Testis (tissue), 2 donors: ENCODE measurements at regions not wholly inside any gene's neighbourhood (a gene's known extent, or its start where the extent isn't known, plus 50 kb on each side); places are given as distances from the start of the nearest gene placed in this dataset.

Experiments
- DNase-seq: peaks from one replicate; pipeline ENCODE4 v3.0.0-alpha.2; 2019
- H3K27ac ChIP-seq, 2 donors: fragments of 200-600 bp; sonication (generic); one replicate each; pipeline ENCODE4 v1.5.1; 2019
- H3K27me3 ChIP-seq: fragments of 200-600 bp; sonication (generic); one replicate; pipeline ENCODE4 v1.5.1; 2019
- H3K36me3 ChIP-seq: fragments of 200-600 bp; sonication (generic); one replicate; pipeline ENCODE4 v1.5.1; 2017; ENCODE audit warnings: low read depth; ENCODE audit errors: missing control alignments
- H3K4me1 ChIP-seq: fragments of 200-600 bp; sonication (generic); one replicate; pipeline ENCODE4 v1.5.1; 2019
- H3K4me3 ChIP-seq, 2 donors: fragments of 200-600 bp; sonication (generic); one replicate each; pipeline ENCODE4 v1.5.1; 2017 to 2019
- H3K9me3 ChIP-seq: fragments of 200-600 bp; sonication (generic); one replicate; pipeline ENCODE4 v1.5.1; 2017
- CTCF ChIP-seq, 3 experiments: fragments of 450-650 bp in 2 of 3; fragments of 200-600 bp in 1 of 3; sonication (generic) in 1 of 3; IDR thresholded peaks; one replicate each; pipeline ENCODE4 v1.5.1; 2016 to 2019; ENCODE audit warnings: antibody characterized with exemption in 3 of 3, mild to moderate bottlenecking in 2 of 3, moderate library complexity in 1 of 3
- POLR2A ChIP-seq: fragments of 450-650 bp; IDR thresholded peaks from one replicate; pipeline ENCODE4 v1.6.1; 2017; ENCODE audit warnings: antibody characterized with exemption, mild to moderate bottlenecking, moderate library complexity
- WGBS, 2 donors: methylation state at CpG; one replicate each; pipeline ENCODE4 v1.1.5; 2018; 5-methylcytosine and 5-hydroxymethylcytosine counted together
- intact Hi-C: fragments of 100-400 bp; cut with DNase I; formaldehyde crosslinking; loops from one replicate; pipeline ENCODE4 v1.15.1; 2023; ENCODE audit warnings: low total_unique reads

GRCh38 chr6:87772597-87773530 is 70.8 kb upstream of the AKIRIN2 start:
- Histone ChIP-seq H3K27me3 (no peaks in the 10 kb centered on the region), H3K27ac (peak overlapping the region in 1 of 2 donors; percentile 8), H3K36me3 (no peaks in the 10 kb centered on the region), H3K4me1 (peaks cover 15% of the 10 kb centered on the region), H3K9me3 (no peaks in the 10 kb centered on the region), H3K4me3 (no peak overlapping the region)
- WGBS, 2 donors, result 55 to 65% methylated on average over 6 of the region's 6 CpGs
- DNase-seq, result no peak
- TF ChIP-seq POLR2A (no peak), CTCF (IDR thresholded peaks at IDR 0.05) (no peak)
- intact Hi-C loops, result no loop called here

GRCh38 chr6:87767478-87767877 is 65.4 kb upstream of the AKIRIN2 start:
- Histone ChIP-seq H3K27me3 (no peaks in the 10 kb centered on the region), H3K36me3 (no peaks in the 10 kb centered on the region), H3K27ac (no peak overlapping the region), H3K4me3 (no peak overlapping the region), H3K9me3 (no peaks in the 10 kb centered on the region), H3K4me1 (peaks cover 3% of the 10 kb centered on the region)
- no peak for TF ChIP-seq POLR2A
- TF ChIP-seq CTCF (IDR thresholded peaks at IDR 0.05), result no peak
- 93 to 94% methylated on average over 10 of the region's 10 CpGs for WGBS, 2 donors
- intact Hi-C loops, result no loop called here
- no peak for DNase-seq

DNA sequence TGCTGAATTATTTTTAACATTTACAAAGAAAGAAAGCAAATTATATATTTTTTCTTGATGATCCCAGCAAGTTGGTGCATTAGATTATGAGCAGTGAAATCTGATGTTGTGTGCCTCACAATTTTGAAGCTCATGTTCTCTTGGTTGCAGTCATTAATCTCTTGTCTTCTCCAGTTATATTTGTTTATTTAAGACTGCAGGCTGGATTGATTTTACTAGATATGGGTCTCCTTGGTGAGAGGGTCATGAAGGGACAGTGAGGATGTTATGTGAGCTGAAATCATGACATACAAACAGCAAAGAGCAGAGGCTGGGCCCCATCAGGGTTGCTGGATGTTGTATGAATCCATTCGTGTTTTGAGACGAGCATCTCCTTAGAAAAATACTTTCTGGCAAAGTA is 64.2 kb upstream of the AKIRIN2 start:
- Histone ChIP-seq H3K9me3 (no peaks in the 10 kb centered on the region), H3K4me3 (no peak overlapping the region), H3K27me3 (no peaks in the 10 kb centered on the region), H3K27ac (no peak overlapping the region), H3K4me1 (no peaks in the 10 kb centered on the region), H3K36me3 (no peaks in the 10 kb centered on the region)
- 93 to 97% methylated on average over 2 of the region's 2 CpGs for whole genome bisulfite sequencing, 2 donors
- DNase-seq, result no peak
- TF ChIP-seq CTCF (IDR thresholded peaks at IDR 0.05), result no peak
- no peak for TF ChIP-seq POLR2A
- intact Hi-C loops, result no loop called here

GRCh38 chr6:87763901-87764300 is 61.9 kb upstream of the AKIRIN2 start:
- no peak overlapping the region for H3K4me3 ChIP-seq
- no peaks in the 10 kb centered on the region for H3K4me1 ChIP-seq
- no peaks in the 10 kb centered on the region for H3K36me3 ChIP-seq
- no peaks in the 10 kb centered on the region for H3K9me3 ChIP-seq
- intact Hi-C loops, result no loop called here
- no peak for DNase-seq
- TF ChIP-seq POLR2A, result no peak
- TF ChIP-seq CTCF (IDR thresholded peaks at IDR 0.05), result no peak
- no peaks in the 10 kb centered on the region for H3K27me3 ChIP-seq
- H3K27ac ChIP-seq, result no peak overlapping the region
- 77 to 82% methylated on average over 4 of the region's 4 CpGs for whole genome bisulfite sequencing, 2 donors

- no peak for DNase-seq
- Histone ChIP-seq H3K27ac (no peak overlapping the region), H3K9me3 (no peaks in the 10 kb centered on the region), H3K27me3 (no peaks in the 10 kb centered on the region), H3K4me1 (no peaks in the 10 kb centered on the region), H3K36me3 (no peaks in the 10 kb centered on the region), H3K4me3 (no peak overlapping the region)
- WGBS, 2 donors, result 79 to 86% methylated on average over 2 of the region's 2 CpGs
- intact Hi-C loops, result no loop called here
- TF ChIP-seq POLR2A, result no peak
- no peak for TF ChIP-seq CTCF (IDR thresholded peaks at IDR 0.05)
Observed at GRCh38 chr6:87763276-87763675, 61.2 kb upstream of the AKIRIN2 start.
